ENCODE measurements at regions not wholly inside any gene's neighbourhood (a gene's known extent, or its start where the extent isn't known, plus 50 kb on each side); places are given as distances from the start of the nearest gene placed in this dataset.

GRCh38 chr15:25554640-25555039 lies 115.8 kb upstream of the UBE3A start:
- TF ChIP-seq POLR2A (IDR thresholded peaks at IDR 0.05), result no peak
- no peak for TF ChIP-seq CTCF (IDR thresholded peaks at IDR 0.05)

Measured in breast epithelium (tissue), 3 donors.